Right lobe of liver (tissue), 6 donors: ENCODE measurements at regions not wholly inside any gene's neighbourhood (a gene's known extent, or its start where the extent isn't known, plus 50 kb on each side); places are given as distances from the start of the nearest gene placed in this dataset.
"Not testable (repeated sequence)": the region's sequence is repeated elsewhere in the genome, so short reads cannot be mapped to it uniquely, and the experiment has no call there.

Experiments used
- ATAC-seq, 4 donors: fragments of 200-7000 bp; cut with Tn5 transposase; one replicate each; pipeline ENCODE4 v1.9.1; 2020; ENCODE audit warnings: mild to moderate bottlenecking in 4 of 4, moderate library complexity in 4 of 4
- DNase-seq, 3 donors: peaks; one replicate each; pipeline ENCODE4 v3.0.0-alpha.2; 2020
- H3K27ac ChIP-seq, 3 donors: fragments of 200-600 bp; one replicate each; pipeline ENCODE4 v1.8.0; 2022
- H3K27me3 ChIP-seq, 2 donors: fragments of 200-600 bp; one replicate each; pipeline ENCODE4 v1.8.0; 2022
- H3K36me3 ChIP-seq, 4 donors: fragments of 200-600 bp; sonication (generic) in 1 of 4; one replicate each; pipeline versions ENCODE4 v1.5.1 to v1.8.0; 2017 to 2022; ENCODE audit warnings: control low read depth in 1 of 4
- H3K4me1 ChIP-seq, 4 donors: fragments of 200-600 bp; sonication (generic) in 1 of 4; one replicate each; pipeline versions ENCODE4 v1.5.1 to v1.8.0; 2017 to 2022; ENCODE audit warnings: control low read depth in 1 of 4
- H3K4me3 ChIP-seq, 3 donors: fragments of 200-600 bp; one replicate each; pipeline ENCODE4 v1.8.0; 2022
- H3K9me3 ChIP-seq, 4 donors: fragments of 200-600 bp; sonication (generic) in 1 of 4; one replicate each; pipeline versions ENCODE4 v1.5.1 to v1.8.0; 2017 to 2022; ENCODE audit warnings: control low read depth in 1 of 4
- POLR2A ChIP-seq: fragments of 450-650 bp; IDR thresholded peaks from one replicate; pipeline ENCODE4 v1.6.1; 2017; ENCODE audit warnings: antibody characterized with exemption, mild to moderate bottlenecking
- WGBS: methylation state at CpG from one replicate; pipeline ENCODE4 v1.1.6; 2018; ENCODE audit warnings: low coverage, low lambda C conversion rate; ENCODE audit not compliant: insufficient coverage; ENCODE audit errors: missing lambda C conversion rate; 5-methylcytosine and 5-hydroxymethylcytosine counted together
- intact Hi-C, 2 donors: fragments of 100-400 bp; cut with DNase I; formaldehyde crosslinking; loops; one replicate each; pipeline versions ENCODE4 v1.11.2 to v1.14.1; 2022
- TF ChIP-seq, protein P1 (sequence below), 4 donors: fragments of 200-600 bp in 3 of 4; fragments of 450-650 bp in 1 of 4; IDR thresholded peaks; one replicate each; pipeline versions ENCODE4 v1.5.1 to v1.8.0; 2016 to 2022; ENCODE audit warnings: antibody characterized with exemption in 4 of 4, mild to moderate bottlenecking in 2 of 4
- donor health status: DM: no; HTN: yes; CAD: no.
- donor health status: DM: no; HTN: no; CAD: no.
- donor health status: DM: no; HTN: no; CAD: no.
- donor health status: DM: no; HTN: yes; CAD: no.
- donor health status: DM: no; HTN: yes; CAD: no.

DNA sequence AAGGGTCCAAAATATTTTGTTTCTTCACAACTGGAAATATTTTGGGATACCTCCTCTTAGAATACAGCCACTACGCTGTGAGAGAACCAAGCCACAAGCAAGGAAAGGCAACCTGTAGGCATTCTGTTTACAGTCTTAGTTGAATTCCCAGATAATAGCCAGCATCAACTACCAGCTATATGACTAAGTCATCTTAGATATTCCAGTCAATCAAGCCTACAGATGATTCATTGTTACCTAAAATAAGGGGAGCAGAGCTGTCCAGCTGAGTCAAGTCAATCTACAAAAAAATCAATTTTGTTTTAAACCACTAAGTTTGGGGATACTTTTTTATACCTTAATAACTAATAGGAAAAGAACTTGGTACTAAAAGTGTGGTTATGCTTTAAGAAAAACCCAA lies 526.4 kb upstream of the DPPA4 start:
- Histone ChIP-seq H3K4me3 (no peak overlapping the region), H3K27ac (no peak overlapping the region), H3K9me3 (no peaks in the 10 kb centered on the region), H3K27me3 (no peaks in the 10 kb centered on the region), H3K36me3 (no peaks in the 10 kb centered on the region), H3K4me1 (no peaks in the 10 kb centered on the region)
- intact Hi-C loops, result no loop called here
- TF ChIP-seq POLR2A, result no peak
- TF ChIP-seq, protein P1, sequence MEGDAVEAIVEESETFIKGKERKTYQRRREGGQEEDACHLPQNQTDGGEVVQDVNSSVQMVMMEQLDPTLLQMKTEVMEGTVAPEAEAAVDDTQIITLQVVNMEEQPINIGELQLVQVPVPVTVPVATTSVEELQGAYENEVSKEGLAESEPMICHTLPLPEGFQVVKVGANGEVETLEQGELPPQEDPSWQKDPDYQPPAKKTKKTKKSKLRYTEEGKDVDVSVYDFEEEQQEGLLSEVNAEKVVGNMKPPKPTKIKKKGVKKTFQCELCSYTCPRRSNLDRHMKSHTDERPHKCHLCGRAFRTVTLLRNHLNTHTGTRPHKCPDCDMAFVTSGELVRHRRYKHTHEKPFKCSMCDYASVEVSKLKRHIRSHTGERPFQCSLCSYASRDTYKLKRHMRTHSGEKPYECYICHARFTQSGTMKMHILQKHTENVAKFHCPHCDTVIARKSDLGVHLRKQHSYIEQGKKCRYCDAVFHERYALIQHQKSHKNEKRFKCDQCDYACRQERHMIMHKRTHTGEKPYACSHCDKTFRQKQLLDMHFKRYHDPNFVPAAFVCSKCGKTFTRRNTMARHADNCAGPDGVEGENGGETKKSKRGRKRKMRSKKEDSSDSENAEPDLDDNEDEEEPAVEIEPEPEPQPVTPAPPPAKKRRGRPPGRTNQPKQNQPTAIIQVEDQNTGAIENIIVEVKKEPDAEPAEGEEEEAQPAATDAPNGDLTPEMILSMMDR (IDR thresholded peaks at IDR 0.05), result no peak
- ATAC-seq, result no peak
- WGBS, result 73% methylated on average over 1 of the region's 1 CpG
- DNase-seq, result no peak

DNA sequence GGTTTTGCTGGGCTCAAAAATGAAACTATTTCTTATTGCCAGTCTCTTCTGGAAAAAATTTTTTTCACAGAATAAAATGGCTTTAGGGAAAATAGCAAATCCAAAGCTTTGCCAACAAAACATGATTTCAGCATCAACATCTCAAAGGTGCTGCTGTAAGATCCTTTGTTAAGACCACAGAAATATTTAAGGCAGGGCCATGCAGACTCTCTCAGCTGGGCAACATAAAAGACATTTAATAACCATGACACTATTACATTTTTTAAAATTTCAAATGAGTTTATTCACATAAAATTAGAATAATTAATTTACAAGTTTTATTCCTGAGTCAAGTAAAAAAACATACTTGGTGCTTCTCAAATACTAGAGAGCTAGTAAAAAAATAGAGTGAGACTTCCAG lies 527.1 kb upstream of the DPPA4 start:
- Histone ChIP-seq H3K9me3 (no peaks in the 10 kb centered on the region), H3K4me1 (no peaks in the 10 kb centered on the region), H3K27ac (no peak overlapping the region), H3K36me3 (no peaks in the 10 kb centered on the region), H3K4me3 (no peak overlapping the region), H3K27me3 (no peaks in the 10 kb centered on the region)
- intact Hi-C loops, result no loop called here
- TF ChIP-seq, protein P1 (IDR thresholded peaks at IDR 0.05), result no peak
- TF ChIP-seq POLR2A, result no peak
- no peak for DNase-seq
- ATAC-seq, result no peak

DNA sequence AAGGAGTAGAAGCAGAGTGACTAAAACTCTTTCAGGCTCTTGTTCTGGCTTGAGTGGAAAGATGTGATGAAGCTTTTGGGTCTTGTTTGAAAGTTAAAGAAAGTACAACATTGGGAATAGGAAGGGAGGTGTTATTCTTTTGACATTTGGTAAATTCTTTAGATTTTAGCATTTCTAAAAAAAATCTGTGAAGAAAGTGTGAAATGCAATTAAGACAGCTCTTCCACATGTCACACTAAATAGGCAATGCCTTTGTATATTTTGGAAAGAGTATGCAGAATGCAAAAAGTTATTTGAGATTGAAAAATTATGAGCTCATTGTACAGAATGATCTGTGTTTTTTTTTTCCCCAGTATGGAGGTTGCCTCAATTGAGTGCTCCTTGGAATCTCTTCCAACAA lies 532.2 kb upstream of the DPPA4 start:
- intact Hi-C loops, result no loop called here
- ATAC-seq (no peak), DNase-seq (no peak)
- Histone ChIP-seq H3K27ac (no peak overlapping the region), H3K4me1 (no peaks in the 10 kb centered on the region), H3K4me3 (no peak overlapping the region), H3K36me3 (no peaks in the 10 kb centered on the region), H3K27me3 (no peaks in the 10 kb centered on the region), H3K9me3 (no peaks in the 10 kb centered on the region)
- no peak for TF ChIP-seq POLR2A
- TF ChIP-seq, protein P1 (IDR thresholded peaks at IDR 0.05), result no peak

DNA sequence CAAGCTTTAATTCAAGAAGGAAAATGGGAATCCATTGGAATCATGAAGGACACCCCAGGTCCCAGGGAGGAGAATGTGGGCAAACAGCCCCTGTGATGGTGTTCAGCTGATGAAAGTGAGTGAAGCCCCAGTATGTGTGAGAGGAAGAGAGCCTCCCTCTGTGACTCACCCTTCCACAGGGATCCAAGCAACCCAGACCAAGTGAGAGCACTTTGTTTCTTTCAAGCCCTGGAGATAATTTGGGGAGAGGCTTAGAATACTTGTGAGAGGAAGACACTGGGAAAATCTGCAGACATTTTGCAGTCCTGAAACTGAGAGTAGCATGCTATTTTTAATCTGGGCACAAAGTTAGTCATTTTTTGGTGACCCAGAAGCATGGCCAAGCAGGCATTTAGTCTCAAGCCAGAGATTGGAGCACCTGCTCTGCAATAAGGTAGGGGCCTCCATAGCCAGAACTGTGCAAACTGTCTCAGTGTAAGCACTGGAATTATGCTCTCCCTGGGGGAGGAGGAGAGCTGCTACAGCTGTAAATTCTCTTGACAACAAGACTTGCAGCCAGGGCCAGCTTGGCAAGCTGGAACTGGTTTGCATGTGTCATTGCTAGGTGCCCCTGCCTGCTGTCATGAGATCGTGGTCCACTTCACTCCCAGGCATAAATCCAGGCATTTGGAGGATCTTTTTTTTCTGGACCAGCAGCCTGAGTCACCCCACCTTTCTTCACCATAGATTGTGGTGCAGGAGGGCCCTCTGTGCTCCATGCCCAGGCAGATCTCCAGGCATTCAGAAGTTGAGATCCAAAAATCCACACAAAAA lies 537.8 kb upstream of the DPPA4 start:
- Histone ChIP-seq H3K4me3 (no peak overlapping the region), H3K9me3 (no peaks in the 10 kb centered on the region), H3K36me3 (no peaks in the 10 kb centered on the region), H3K27ac (no peak overlapping the region), H3K27me3 (no peaks in the 10 kb centered on the region), H3K4me1 (no peaks in the 10 kb centered on the region)
- DNase-seq (no peak), ATAC-seq (no peak)
- TF ChIP-seq POLR2A, result no peak
- TF ChIP-seq, protein P1 (IDR thresholded peaks at IDR 0.05), result no peak
- no CpG with 5 or more reads among the region's 1 CpG for WGBS
- intact Hi-C loops, result no loop called here

DNA sequence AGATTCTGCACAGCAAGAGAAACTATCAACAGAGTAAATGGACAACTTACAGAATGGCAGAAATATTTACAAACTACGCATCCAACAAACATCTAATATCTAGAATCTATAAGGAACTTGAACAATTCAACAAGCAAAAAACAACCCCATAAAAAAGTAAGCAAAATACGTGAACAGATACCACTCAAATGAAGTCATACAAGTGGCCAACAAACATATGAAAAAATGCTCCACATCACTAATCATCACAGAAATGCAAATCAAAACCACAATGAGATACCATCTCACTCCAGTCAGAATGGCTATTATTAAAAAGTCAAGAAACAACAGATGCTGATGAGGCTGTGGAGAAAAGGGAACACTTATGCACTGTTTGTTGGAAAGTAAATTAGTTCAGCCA lies 540.3 kb upstream of the DPPA4 start:
- ATAC-seq, H3K27ac ChIP-seq, H3K4me3 ChIP-seq, DNase-seq, intact Hi-C loops, H3K9me3 ChIP-seq, H3K4me1 ChIP-seq, H3K27me3 ChIP-seq, H3K36me3 ChIP-seq: not testable (repeated sequence)
- WGBS, result 76% methylated on average over 2 of the region's 2 CpGs
